ENCODE measurements at regions not wholly inside any gene's neighbourhood (a gene's known extent, or its start where the extent isn't known, plus 50 kb on each side); places are given as distances from the start of the nearest gene placed in this dataset.

DNA sequence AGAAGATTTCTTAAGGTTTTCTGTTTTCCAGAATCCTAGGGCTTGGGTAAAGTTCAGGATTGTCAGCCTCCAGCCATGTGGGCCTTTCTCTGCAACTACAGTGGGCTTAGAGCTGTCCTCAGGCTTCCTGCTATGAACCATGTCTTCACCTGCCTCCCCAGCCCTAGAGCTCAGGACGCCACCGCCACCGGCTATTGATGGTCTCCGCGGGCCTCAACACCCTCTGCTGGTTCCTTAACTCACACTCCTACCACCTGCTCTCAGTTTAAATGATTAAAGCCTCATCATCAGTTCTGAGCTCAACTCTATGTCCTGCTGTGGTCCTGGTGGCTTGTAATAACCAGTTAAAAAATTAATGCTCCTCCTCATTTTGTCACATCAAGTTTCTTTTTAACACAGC lies 221.0 kb downstream of the EFNB2 start:
- TF ChIP-seq, protein P1, sequence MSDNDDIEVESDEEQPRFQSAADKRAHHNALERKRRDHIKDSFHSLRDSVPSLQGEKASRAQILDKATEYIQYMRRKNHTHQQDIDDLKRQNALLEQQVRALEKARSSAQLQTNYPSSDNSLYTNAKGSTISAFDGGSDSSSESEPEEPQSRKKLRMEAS (IDR thresholded peaks at IDR 0.05; ENCODE audit: low read depth, low read length): no peak
- TF ChIP-seq MYC (IDR thresholded peaks at IDR 0.05; ENCODE audit: low read depth, low read length) (no peak), POLR2A (IDR thresholded peaks at IDR 0.05; ENCODE audit: extremely low read depth, insufficient read length) (no peak)
- TF ChIP-seq, protein P2, sequence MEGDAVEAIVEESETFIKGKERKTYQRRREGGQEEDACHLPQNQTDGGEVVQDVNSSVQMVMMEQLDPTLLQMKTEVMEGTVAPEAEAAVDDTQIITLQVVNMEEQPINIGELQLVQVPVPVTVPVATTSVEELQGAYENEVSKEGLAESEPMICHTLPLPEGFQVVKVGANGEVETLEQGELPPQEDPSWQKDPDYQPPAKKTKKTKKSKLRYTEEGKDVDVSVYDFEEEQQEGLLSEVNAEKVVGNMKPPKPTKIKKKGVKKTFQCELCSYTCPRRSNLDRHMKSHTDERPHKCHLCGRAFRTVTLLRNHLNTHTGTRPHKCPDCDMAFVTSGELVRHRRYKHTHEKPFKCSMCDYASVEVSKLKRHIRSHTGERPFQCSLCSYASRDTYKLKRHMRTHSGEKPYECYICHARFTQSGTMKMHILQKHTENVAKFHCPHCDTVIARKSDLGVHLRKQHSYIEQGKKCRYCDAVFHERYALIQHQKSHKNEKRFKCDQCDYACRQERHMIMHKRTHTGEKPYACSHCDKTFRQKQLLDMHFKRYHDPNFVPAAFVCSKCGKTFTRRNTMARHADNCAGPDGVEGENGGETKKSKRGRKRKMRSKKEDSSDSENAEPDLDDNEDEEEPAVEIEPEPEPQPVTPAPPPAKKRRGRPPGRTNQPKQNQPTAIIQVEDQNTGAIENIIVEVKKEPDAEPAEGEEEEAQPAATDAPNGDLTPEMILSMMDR (IDR thresholded peaks at IDR 0.05; ENCODE audit: low read depth, low read length): no peak
- no peak for DNase-seq (ENCODE audit: low read depth)
- H3K4me3 ChIP-seq (ENCODE audit: low read depth, low read length): no peak overlapping the region

DNA sequence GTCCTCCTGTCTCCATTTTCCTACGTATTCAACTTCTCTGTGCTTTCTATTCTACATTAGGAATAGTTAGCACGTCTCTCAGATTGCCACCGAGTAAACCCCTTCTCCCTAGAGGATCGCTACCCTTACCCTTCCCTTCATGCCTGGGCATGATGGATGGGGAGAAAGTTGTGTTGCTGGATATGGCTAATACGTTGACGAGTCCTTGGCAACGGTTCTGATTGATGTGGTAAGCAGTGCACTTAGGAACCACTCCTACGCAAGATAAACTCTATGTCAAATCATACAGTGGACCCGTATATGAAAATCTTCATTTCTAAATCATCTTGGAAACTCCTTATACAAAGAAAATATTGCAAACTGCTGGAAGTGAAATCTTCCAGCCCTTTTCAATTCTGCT lies 224.5 kb downstream of the EFNB2 start:
- H3K4me3 ChIP-seq (ENCODE audit: low read depth, low read length): no peak overlapping the region
- no peak for TF ChIP-seq POLR2A (IDR thresholded peaks at IDR 0.05; ENCODE audit: extremely low read depth, insufficient read length)
- TF ChIP-seq MYC (IDR thresholded peaks at IDR 0.05; ENCODE audit: low read depth, low read length): no peak
- TF ChIP-seq, protein P1 (IDR thresholded peaks at IDR 0.05; ENCODE audit: low read depth, low read length): no peak
- TF ChIP-seq, protein P2 (IDR thresholded peaks at IDR 0.05; ENCODE audit: low read depth, low read length): no peak
- DNase-seq (ENCODE audit: low read depth): no peak

DNA sequence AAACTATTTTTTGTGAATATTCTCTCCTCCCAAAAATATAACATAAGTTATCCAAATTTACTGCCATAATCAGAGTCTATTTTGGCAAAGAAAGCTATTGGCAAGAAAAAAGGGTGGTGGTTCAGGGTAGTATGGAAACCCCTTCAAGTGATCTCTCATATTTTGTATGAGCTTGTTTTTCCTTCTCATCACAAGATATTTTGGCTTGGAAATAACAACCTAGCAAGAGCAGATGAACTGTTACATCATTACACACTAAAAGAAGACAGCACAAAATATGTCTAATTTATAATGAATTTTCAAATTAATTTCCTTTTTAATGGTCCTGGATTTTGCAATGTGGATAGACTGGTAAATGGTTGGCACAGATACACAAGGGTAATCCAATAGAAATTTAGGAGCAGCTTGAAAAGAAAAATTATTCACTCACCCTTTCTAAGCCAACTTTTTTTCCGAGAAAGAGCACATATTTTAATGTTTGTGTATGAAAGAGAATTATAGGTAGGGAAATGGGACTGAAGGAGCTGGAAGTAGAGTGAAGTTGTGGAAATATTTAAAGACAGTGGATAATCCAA lies 225.1 kb downstream of the EFNB2 start:
- DNase-seq (ENCODE audit: low read depth): no peak
- no peak overlapping the region for H3K4me3 ChIP-seq (ENCODE audit: low read depth, low read length)
- no peak for TF ChIP-seq POLR2A (IDR thresholded peaks at IDR 0.05; ENCODE audit: extremely low read depth, insufficient read length)
- TF ChIP-seq, protein P1 (IDR thresholded peaks at IDR 0.05; ENCODE audit: low read depth, low read length): no peak
- TF ChIP-seq, protein P2 (IDR thresholded peaks at IDR 0.05; ENCODE audit: low read depth, low read length): no peak
- TF ChIP-seq MYC (IDR thresholded peaks at IDR 0.05; ENCODE audit: low read depth, low read length): no peak

DNA sequence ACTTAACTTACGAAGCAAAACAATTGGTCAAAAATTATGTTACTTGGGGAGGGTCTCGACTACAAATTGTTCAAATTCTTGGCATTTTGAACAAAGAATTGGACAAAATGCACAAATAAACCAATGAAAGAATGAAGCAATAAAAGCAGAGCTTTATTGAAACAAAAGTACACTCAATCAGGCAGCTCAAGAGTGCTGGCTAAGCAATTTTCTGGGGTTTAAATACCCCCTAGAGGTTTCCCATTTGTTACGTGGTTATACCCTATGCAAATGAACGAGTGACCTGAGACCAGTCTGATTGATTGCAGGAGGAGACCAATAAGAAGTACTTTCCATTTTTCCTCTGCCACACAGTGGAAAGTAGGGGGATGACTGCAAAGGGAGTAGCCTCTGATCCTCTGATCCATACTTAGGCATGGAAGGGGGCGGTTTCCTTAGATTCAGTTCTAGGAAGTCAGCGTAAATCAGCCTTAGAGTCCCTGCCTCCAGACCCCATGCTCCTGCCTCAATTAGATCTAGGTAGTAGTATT lies 228.6 kb downstream of the EFNB2 start:
- DNase-seq (ENCODE audit: low read depth): no peak
- no peak overlapping the region for H3K4me3 ChIP-seq (ENCODE audit: low read depth, low read length)
- TF ChIP-seq, protein P1 (IDR thresholded peaks at IDR 0.05; ENCODE audit: low read depth, low read length): no peak
- TF ChIP-seq, protein P2 (IDR thresholded peaks at IDR 0.05; ENCODE audit: low read depth, low read length): no peak
- TF ChIP-seq POLR2A (IDR thresholded peaks at IDR 0.05; ENCODE audit: extremely low read depth, insufficient read length) (no peak), MYC (IDR thresholded peaks at IDR 0.05; ENCODE audit: low read depth, low read length) (no peak)

DNA sequence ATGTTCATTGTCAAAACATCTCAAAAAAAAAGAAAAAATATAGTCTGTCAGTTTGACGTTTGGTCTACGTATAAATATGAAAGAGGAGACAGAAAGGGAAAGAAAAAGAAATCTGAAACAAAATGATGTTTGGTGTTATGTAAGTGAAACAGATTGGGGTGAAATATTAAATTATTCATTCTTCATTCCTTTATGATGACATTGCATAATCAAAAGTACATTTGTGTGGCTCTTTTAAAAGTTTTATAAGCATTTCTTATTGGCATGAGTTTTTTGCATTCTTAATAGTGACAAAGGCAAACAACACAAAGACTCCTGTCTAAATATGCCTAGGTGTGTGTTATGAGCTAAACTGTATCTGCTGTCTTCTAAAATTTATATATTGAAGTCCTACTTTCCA lies 232.6 kb downstream of the EFNB2 start:
- H3K4me3 ChIP-seq (ENCODE audit: low read depth, low read length): no peak overlapping the region
- TF ChIP-seq, protein P1 (IDR thresholded peaks at IDR 0.05; ENCODE audit: low read depth, low read length): no peak
- TF ChIP-seq MYC (IDR thresholded peaks at IDR 0.05; ENCODE audit: low read depth, low read length) (no peak), POLR2A (IDR thresholded peaks at IDR 0.05; ENCODE audit: extremely low read depth, insufficient read length) (no peak)
- TF ChIP-seq, protein P2 (IDR thresholded peaks at IDR 0.05; ENCODE audit: low read depth, low read length): no peak

More for the DNA sequence above, 232.6 kb downstream of the EFNB2 start:
- DNase-seq (ENCODE audit: low read depth): no peak

All from NB4 (cell line).